ENCODE measurements at regions not wholly inside any gene's neighbourhood (a gene's known extent, or its start where the extent isn't known, plus 50 kb on each side); places are given as distances from the start of the nearest gene placed in this dataset.

DNA sequence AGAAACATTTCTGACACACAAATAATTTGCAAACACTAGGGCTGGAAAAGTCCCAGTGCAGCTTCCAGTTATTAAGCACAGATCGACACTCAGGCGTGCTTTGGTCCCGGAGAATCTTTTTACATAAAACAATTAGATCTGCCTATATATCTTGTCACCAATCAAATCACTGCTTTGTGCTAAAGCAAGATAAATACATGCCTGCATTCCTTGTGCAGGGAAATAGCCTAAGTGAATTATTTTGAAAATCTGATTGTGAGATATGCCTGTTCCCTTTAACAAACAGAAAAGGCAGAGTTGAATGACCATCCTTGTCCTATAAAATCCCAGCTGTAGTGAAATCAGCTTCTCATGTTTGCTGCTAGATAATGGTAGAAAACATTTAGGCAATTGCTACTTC, 604.4 kb downstream of the CCDC171 start:
- TF ChIP-seq POLR2AphosphoS5 (IDR thresholded peaks at IDR 0.05; ENCODE audit: insufficient read depth in 1 of 2, low read depth in 1 of 2) = no peak
- TF ChIP-seq, protein P1, sequence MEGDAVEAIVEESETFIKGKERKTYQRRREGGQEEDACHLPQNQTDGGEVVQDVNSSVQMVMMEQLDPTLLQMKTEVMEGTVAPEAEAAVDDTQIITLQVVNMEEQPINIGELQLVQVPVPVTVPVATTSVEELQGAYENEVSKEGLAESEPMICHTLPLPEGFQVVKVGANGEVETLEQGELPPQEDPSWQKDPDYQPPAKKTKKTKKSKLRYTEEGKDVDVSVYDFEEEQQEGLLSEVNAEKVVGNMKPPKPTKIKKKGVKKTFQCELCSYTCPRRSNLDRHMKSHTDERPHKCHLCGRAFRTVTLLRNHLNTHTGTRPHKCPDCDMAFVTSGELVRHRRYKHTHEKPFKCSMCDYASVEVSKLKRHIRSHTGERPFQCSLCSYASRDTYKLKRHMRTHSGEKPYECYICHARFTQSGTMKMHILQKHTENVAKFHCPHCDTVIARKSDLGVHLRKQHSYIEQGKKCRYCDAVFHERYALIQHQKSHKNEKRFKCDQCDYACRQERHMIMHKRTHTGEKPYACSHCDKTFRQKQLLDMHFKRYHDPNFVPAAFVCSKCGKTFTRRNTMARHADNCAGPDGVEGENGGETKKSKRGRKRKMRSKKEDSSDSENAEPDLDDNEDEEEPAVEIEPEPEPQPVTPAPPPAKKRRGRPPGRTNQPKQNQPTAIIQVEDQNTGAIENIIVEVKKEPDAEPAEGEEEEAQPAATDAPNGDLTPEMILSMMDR (IDR thresholded peaks at IDR 0.05) = no peak
